Glomerular endothelial cell (primary cell): ENCODE measurements at regions not wholly inside any gene's neighbourhood (a gene's known extent, or its start where the extent isn't known, plus 50 kb on each side); places are given as distances from the start of the nearest gene placed in this dataset.
"Not testable (repeated sequence)": the region's sequence is repeated elsewhere in the genome, so short reads cannot be mapped to it uniquely, and the experiment has no call there.

Source experiments
- DNase-seq: peaks from one replicate; pipeline ENCODE4 v3.0.0-alpha.2; 2011; ENCODE audit warnings: low read depth, low spot score; ENCODE audit errors: extremely low read depth

DNA sequence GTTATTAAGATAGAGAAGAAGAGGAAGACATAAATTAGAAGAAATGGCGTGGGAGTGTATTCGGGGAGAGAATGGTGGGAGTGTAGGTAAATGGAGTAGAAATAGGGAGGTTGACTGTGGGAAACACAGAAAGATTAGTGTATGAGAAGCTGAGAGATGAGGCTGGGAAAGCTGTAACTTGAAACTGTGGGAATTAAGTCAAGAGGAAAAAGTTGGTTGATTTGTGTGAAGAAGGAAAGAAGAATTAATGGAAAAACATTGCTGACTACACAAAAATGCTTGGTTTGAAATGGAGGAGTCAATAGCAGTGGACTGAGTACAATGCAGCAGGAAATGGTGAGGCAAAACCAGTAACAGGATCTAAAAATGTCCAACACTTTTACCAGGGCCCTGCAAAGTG lies 448.3 kb downstream of the PTPRC start:
- no peak for DNase-seq

DNA sequence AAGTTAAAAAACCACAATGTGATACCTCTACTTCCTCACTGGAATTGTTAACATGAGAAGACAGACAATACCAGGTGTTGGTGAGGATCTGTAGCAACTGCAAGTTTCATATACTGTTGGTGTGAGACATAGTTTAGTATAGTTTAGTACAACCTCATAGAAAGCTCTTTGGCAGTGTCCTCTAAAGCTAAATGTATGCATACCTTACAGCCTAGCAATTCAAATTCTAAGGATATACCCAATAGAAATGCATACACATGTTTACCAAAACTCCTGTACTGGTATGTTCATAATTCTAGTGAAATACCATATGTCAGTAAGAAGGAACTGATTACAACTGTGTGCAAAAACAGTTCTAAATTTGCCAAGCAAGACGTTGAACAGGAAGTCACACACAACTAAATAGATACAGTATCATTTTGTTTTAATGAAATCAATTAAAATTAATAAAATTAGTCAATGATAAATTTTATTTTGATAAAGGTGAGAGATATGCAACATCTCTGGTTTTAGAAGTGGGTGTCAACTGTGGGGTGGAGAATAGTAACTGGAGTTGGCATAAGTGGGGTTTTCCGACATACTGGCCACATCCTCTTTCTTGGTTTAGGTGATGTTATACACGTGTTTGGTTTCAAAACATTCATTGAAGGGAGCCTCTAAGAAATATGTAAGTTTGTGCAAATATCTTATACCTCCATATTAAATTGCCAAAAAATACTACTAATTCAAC lies 450.7 kb downstream of the PTPRC start:
- DNase-seq, result no peak

DNA sequence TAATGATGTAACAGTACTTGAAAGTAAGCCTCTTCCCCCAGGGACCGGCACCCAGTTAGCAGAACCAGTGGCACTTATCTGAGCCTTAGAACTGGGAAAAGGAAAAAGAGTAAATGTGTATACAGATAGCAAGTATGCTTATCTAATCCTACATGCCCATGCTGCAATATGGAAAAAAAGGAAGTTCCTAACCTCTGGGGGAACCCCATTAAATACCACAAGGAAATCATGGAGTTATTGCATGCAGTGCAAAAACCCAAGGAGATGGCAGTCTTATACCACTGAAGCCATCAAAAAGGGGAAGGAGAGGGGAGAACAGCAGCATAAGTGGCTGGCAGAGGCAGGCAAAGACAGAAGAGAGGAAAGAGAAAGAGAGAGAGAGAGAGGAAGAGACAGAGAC lies 456.8 kb downstream of the PTPRC start:
- not testable (repeated sequence) for DNase-seq

DNA sequence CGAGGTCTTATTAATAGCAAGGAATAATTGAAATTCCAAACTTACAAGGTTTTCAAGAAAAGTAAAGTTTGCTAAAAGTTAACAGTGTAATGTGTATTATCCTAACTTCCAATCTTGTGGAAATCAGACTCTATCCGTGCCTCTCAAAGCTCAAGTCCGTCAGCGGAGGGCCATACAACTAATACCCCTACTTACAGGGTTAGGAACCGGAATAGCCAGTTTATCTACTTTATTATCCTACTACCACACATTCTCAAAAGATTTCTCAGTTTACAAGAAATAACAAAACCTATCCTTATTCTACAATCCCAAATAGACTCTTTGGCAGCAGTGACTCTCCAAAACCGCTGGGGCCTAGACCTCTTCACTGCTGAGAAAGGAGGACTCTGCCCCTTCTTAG lies 457.8 kb downstream of the PTPRC start:
- no peak for DNase-seq

DNA sequence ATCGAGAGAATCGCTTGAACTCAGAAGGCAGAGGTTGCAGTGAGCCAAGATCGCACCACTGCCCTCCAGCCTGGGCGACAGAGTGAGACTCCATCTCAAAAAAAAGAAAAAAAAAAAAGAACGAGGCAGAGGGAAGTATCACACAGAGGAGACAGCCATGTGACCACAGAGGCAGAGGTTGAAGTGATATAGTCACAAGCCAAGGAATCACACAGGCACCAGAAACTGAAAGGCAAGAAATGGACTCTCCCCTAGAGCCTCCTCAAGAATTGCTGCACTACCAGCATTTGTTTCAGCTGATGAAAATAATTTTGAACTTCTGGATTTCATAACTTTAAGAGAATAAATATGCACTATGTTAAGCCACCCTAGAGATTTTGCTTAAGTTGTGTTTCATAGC lies 459.6 kb downstream of the PTPRC start:
- DNase-seq, result no peak

DNA sequence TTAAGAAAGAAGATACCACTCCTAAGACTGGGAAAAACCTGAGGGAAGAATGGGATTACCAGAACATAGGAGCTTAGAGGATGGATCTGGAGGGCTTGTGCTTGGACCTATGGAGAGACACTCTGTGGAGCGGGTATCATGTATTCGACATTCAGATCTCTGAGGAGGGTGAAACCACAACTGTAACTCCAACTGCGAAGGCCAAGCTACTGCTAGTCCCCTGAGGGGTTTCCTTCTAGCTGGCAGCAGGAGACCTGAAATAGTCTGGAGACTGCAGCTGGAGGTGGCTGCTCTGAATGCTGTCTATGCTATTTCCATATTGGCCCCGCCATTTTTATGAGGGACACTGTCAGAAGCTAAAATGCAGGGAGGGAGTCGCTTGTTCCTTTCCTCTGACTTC lies 462.3 kb downstream of the PTPRC start:
- no peak for DNase-seq

DNA sequence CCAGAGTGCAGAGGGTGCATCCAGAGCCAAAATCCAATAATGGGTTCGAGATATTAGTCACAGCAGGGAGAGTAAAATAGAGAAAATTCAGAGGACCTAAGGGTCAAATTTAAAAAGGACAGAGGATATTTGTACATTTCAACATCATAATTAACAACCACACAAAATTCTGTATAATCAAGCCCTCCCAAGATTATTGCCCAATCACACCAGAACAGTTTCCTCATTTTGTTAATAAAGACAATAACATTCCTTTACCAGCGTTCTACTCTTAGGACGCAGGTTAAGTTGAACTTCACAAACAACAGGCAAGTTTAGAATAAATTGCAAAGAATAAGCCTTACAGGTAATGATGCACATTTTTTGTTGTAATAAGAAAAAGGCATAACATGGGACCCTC lies 462.8 kb downstream of the PTPRC start:
- DNase-seq, result no peak

DNA sequence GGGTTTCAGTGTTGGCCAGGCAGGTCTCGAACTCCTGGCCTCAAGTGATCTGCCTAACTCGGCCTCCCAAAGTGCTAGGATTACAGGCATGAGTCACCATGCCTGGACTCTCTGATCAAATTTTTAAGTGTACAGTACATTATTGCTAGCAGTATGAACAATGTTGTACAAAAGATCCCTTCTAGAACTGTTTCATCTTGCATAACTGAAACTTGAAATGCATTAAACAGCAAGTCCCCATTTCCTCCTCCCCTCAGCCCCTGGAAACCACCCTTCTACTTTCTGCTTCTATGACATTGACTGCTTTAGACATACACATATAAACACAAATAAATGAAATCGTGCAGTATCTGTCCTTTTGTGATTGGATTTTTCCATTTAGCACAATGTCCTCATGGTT lies 463.4 kb downstream of the PTPRC start:
- no peak for DNase-seq

DNA sequence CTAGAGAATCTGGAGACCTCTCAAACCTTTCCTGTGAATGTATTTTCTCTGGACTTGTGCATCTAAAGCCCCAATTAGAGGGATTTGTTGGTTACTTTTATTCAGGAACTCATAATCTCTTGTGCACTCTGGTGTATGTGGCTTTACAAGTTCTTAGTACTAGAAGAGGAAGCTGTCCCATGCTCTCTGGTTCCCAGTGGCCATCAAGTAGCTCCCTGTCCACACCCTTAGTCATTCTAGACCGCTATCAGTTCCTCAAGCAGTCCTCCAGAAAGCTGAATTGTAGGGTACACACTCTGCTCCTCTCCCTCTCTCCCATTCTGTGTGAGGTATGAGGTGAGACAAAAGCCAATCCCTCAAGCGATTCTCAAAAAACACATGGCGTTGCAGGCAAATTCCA lies 470.3 kb downstream of the PTPRC start:
- DNase-seq, result no peak

DNA sequence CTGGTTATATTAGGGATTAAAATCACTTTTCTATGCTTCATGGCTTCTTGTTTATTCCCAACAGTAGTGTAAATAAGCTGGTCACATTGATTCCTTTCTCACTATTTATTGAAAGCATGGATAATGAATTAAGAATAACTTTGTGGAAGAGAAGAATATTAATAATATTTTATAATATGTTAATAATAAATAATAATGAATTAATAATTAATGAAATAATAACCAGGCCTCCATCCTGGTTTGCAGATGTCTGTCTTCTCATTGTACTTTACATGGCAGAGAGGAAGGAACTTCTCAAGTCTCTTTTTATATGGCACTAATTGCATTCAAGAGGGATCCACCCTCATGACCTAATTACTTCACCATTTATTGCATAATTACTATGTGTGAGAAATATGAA lies 473.5 kb downstream of the PTPRC start:
- no peak for DNase-seq

DNA sequence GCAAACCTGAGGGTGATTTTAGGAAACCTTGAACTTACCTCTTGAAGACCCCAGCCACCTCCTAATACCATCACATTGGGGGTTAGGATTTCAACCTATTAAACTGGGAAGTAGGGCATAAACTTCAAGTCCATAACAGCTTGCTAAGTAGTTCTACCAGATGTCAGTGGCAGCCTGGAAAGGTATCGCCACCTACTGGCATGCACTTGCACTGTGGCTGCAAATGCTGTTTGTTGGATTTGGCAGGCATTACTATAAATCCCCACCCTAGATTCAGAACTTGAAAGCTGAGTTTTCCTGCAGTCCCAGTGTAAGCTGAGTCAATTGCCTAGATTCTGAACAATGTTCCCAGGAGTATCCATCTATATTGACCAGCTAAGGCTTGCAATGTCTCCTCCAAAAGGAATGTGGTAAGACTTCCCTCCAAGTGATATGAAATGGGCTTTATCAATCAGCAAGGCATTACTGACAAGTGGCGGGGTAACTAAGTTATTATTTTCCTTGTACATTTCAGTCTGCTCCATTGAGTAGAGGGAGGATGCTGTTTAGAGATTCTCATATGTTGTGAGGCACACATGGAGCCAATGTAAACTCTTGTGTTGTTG lies 474.5 kb downstream of the PTPRC start:
- peak; percentile 42 for DNase-seq

DNA sequence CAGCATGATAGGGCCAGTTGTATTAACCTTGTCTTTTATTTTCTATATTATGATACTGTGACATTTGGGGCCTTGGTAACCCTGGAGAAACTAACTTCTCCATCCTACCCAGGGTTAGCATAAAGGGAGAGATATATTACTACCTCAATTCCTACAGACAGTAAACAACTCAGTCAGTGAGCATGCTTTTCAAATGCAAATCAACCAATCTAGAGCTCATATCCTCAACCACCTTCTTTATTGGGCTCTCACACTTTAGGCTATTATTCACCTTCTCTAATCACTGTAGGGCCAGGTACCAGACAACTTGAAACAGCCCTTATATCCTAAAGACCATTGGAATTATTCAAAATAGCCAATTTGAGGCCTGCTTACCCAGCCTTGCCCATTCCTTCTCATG lies 477.6 kb downstream of the PTPRC start:
- DNase-seq, result no peak

DNA sequence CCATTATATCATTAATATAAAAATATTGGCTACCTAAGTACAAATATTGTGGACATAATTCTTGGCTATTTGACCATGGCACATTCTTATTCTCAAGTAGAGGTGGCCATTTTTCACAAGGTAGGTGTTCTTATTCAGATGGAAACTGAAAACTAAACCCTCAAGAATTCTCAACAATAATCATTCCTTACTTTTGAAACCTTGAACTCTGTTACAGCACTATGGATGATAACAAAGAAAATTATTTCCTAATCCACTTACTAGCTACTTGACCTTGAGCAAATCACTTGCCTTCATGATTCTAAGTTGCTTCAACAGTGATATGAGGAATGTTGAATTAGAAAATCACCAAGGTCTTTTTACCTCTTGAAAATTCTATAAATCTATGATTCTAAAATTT lies 482.2 kb downstream of the PTPRC start:
- DNase-seq, result no peak

DNA sequence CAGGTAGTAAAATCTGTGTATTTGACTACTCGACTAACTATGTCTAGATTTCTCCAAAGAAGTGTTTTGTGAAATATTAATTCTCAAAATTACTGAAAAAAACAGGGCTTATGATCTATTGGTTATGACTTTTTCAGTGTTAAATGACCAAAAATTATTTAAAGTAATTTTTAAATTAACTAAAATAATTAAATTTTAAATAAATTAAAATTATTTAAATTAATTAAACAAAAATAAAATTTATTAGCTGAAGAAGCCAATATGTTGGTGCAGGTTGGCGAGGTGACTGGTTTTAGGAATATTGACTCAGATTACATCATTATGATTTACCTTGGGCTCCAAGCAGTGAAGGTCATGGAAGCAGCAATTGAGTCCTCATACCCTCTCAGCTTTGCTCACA lies 483.2 kb downstream of the PTPRC start:
- DNase-seq, result no peak

DNA sequence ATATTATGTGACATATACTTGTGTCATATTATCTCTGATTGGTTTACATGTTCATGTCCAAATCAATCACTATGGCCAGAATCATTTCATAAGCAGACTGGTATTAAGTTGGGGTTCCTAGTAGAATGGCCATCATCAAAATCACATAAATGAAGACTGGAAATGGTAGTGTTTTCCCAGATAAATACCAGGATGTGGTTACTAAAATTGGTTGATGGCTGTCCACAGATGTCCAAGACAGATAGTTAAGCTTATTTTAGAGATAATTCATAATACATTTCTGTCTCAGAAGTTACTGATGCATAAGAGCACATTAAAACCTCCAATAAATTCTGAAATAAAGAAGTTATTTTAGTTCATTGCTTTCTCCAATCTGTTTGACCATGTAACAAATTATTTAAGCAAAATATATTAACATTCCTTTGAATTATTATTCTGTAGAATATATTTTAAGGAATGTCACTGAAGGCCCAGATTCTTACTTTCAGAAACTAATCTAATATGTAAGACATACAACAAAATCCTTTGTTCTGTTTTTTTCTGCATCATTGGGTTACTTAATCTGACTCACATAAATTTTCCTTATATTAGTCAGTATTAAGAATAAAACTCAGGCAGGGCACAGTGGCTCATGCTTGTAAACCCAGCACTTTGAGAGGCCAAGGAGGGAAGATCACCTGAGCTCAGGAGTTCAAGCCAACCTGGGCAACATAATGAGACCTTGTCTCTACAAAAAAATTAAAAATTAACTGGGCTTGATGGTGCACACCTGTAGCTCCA lies 483.9 kb downstream of the PTPRC start:
- no peak for DNase-seq

DNA sequence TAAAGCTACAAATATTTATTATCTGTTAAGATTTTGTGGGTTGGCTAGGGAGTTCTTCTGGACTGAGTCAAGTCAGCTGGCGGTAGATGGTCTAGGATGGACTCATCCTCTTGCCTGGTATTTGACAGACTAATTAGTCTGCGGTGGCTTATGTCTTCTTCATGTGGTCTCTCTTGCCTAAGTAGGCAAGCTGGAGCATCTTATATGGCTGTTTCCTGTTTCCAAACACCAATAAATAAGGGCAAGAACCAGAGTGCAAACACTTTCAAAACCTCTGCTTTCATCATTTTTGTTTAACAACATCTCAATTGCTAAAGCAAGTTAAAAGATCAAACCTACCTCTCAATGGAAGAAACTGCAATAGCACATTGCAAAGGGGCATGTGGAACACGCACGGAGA lies 484.8 kb downstream of the PTPRC start:
- DNase-seq, result no peak

DNA sequence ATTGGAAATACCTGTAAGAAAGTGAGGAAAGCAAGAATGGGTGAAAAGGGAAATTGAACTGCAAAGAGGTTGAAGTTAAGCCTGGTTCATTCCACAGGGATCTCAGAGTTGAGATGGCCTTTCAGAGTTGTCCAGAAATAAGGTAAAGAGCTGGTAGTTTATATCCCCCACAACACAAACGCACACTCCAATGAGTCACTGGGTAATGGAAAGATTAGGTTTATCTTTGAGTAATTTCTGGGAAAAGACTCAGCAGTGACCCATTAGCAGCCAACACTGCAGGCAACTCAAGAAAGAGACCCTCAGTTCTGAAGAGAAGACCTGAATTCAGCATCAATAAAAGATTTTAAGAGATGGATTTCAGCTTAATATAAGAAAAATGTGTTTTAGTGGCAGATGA lies 485.5 kb downstream of the PTPRC start:
- no peak for DNase-seq

DNA sequence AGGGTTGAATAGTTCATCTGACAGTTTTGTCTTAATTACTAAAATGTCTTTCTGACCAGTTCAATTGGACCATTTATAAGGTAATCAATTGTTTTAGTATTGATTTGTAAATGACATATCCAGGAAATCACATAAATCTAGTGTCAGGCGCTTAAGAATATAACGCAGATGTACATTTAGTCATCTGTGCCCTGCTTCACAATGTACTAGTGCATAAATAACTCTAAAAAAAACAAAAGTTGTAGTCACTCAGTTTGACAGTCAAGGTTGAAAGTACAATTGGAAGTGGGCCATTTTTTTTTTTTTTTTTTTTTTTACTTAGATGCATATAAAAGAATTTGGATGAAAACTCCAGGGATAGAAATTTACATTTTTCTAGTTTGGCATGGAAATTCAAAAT lies 490.4 kb downstream of the PTPRC start:
- DNase-seq, result peak; percentile 16

DNA sequence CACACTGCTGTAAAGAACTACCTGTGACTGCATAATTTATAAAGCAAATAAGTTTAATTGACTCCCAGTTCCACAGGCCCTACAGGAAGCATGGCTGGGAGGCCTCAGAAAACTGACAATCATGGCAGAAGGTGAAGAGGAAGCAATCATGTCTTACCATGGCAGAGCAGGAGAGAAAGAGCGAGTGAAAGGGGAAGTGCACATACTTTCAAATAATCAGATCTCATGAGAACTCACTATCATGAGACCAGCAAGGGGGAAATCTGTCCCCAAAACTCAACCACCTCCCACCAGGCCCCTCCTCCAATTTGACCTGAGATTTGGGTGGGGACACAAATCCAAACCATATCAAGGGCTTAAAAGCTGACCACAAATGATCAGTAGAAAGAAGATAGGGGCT lies 493.2 kb downstream of the PTPRC start:
- DNase-seq, result no peak

DNA sequence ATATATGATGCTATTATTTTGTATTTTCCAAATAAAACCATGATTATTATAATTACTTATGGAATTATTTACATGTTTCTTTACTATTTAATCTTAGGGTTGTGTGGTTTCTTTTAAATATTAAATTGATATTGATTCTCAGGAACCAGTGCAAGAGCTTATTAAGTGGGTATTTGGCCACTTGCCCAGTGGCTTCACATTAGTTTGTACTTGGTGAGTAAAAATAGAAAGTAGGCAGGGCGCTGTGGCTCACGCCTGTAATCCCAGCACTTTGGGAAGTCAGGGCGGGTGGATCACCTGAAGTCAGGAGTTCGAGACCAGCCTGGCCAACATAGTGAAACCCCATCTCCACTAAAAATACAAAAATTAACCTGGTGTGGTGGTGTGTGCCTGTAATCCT lies 497.1 kb downstream of the PTPRC start:
- no peak for DNase-seq

DNA sequence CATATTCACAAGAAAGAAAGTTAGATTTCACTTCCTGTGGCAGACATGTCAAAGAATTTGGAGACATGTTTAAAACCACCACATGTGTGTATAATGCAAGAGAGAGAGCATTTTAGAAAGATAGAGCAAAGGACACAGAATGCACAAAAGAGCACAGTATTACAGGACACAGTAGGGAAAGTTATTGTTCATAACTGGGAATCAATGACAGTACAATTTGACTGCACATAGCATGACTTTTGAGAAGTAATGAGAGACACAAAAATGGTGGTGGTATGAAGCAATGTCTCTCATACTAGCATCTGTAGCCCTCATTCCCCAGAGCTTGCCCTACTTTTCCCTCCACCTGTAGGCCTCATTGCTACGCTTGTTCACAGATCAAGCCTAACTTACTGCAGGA lies 499.2 kb downstream of the PTPRC start:
- no peak for DNase-seq

DNA sequence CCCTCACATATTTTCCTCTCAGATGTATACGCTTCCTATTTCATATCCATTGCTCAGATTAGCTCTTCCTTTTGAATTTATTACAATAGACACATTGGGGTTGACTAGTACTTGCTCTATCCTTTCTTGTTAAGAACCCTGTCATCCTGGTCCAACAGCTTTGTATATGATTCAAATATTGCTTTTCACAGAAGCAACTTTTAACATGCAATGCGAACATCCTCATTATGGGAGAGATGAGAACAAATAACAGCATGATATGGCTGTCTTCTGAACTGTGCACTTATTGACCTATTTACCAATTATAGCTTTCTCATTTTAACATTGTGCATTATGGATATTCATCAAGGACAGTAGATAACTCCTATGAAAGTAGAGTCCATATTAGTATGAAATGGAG lies 510.8 kb downstream of the PTPRC start:
- DNase-seq, result no peak
